Dendritic cell treated with granulocyte-macrophage colony-stimulating factor and Interleukin-4, amounts not matched to agents 40 ng/mL and 50 ng/mL, for 4 days (primary cell): ENCODE measurements at regions not wholly inside any gene's neighbourhood (a gene's known extent, or its start where the extent isn't known, plus 50 kb on each side); places are given as distances from the start of the nearest gene placed in this dataset.

ENCODE experiments used
- H3K27ac Mint-ChIP-seq: one replicate; pipeline ENCODE4 v1.8.0; 2022; ENCODE audit warnings: mild to moderate bottlenecking, mixed read lengths
- H3K27me3 Mint-ChIP-seq: one replicate; pipeline ENCODE4 v1.8.0; 2022; ENCODE audit warnings: mild to moderate bottlenecking, mixed read lengths
- H3K36me3 Mint-ChIP-seq: one replicate; pipeline ENCODE4 v1.8.0; 2022; ENCODE audit warnings: low read depth, mixed read lengths
- H3K4me1 Mint-ChIP-seq: one replicate; pipeline ENCODE4 v1.8.0; 2022; ENCODE audit warnings: low read depth, mixed read lengths
- H3K4me3 Mint-ChIP-seq: one replicate; pipeline ENCODE4 v1.8.0; 2022; ENCODE audit warnings: mild to moderate bottlenecking, moderate library complexity, mixed read lengths
- H3K9me3 Mint-ChIP-seq: one replicate; pipeline ENCODE4 v1.8.0; 2022; ENCODE audit warnings: mixed read lengths
- intact Hi-C: fragments of 100-400 bp; cut with micrococcal nuclease; formaldehyde crosslinking; loops from one replicate; pipeline ENCODE4 v1.15.0; 2022

DNA sequence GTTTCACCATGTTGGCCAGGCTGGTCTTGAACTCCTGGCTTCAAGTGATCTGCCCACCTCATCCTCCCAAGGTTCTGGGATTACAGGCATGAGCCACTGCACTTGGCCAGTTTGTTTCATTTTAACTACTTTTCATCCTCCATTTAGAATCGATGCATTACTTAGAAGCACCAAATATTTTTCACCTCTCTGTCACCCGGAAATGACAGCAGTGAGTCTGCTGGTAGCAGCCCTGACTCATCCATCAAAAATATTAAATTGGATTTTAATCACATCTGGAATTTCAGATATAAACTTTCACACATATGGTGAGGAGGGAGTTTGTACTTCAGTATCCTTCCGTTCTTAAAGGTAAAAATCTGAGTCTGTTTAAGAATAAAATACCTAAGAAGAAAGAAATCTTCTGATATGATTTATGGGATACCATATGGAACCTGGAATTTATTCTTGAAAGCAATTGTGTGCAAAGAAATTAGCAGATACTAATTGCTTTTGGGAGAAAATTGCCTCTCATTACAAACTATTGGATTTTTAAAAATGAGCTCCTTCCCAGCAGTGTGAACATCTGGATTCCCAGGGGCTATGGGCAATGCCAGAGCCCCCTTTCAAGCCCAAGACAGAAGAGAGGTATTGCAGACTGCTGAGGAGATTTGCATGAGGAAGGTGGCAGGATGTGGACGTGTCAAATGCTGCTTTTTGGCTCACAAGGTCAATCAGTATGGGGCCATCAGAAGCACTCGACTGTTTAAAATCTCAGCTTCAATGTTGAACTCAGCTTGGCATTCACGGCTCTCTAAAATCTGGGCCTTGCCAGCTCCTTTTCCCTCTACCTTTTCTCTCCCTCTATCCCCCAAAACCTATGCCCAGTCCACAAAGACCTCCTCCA is 279.5 kb upstream of the SIX2 start:
- H3K4me1 Mint-ChIP-seq = no peaks in the 10 kb centered on the region
- H3K27me3 Mint-ChIP-seq = peaks cover 15% of the 10 kb centered on the region
- no peak overlapping the region for H3K27ac Mint-ChIP-seq
- no peaks in the 10 kb centered on the region for H3K9me3 Mint-ChIP-seq
- H3K4me3 Mint-ChIP-seq = no peak overlapping the region
- no peaks in the 10 kb centered on the region for H3K36me3 Mint-ChIP-seq
- intact Hi-C loops = no loop called here

DNA sequence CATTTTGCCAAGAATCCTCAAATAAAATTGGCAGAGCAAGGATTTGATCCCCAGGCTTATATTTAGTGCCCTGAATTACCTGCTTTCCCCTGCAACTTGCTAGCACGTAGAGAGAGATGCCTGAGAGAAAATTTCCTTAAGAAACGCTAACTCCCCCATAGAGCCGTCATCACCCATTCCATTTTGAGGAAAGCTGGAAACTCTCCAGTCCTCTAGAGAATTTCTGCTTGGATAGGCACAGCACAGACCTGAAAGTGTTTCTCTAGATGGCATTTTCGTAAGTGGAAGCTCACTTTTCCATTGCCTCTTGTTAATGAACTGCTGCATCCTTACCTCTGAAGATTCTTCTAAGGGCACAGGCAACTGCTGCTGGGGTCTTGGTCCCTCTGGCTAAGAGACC is 277.8 kb upstream of the SIX2 start:
- intact Hi-C loops = no loop called here
- H3K9me3 Mint-ChIP-seq = no peaks in the 10 kb centered on the region
- H3K4me1 Mint-ChIP-seq = no peaks in the 10 kb centered on the region
- no peak overlapping the region for H3K27ac Mint-ChIP-seq
- H3K36me3 Mint-ChIP-seq = no peaks in the 10 kb centered on the region
- no peak overlapping the region for H3K4me3 Mint-ChIP-seq
- peaks cover 10% of the 10 kb centered on the region for H3K27me3 Mint-ChIP-seq

DNA sequence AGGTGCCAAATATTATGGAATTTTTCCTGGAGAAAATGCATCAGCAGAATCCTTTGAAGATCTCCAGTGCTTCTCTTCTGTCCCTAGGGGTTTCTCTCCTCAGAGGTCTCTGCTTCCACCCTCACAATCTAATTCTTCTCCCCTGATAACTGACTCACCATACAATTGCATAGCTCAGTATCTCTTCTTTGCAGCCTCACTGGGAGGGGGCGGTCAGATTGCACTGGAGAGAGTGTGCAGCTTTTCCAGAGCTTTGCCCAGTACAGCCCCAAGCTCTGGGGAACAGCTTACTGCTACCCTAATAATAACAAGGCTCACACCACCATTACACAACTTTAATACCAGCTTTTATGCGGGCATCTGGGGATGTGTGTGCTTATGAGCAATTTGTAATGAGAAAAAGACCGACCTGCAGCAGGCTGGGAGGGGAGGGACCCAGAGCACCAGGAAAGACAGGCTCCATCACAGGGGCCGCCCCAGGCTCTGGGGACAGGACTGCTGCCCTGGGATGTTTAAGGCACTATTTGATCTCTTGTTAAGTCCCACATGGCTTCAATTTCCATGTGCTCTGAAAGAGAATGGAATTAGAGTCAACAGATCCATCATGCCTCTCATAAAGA is 276.6 kb upstream of the SIX2 start:
- Mint-ChIP-seq H3K4me1 (no peaks in the 10 kb centered on the region), H3K4me3 (no peak overlapping the region), H3K9me3 (no peaks in the 10 kb centered on the region)

DNA sequence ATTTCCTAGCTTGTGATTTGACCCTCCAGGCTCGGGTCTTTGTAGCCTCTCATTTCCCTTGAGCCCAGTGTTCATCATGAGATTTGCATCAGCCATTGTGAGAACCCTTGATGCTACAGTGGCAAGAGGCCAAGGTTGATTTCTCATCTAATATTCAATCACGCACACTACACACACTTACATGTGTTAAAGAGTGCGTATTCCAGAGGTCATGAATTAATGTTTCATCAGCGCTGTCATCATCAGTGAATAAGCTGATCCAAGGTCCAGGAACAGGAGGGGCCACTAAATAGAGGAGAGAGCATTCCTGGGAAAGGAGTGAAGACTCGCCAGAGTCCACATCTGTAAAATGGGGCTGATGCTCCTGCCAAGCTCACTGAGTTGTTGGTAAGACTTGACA is 276.1 kb upstream of the SIX2 start:
- no peaks in the 10 kb centered on the region for H3K9me3 Mint-ChIP-seq
- no peak overlapping the region for H3K27ac Mint-ChIP-seq
- H3K36me3 Mint-ChIP-seq = no peaks in the 10 kb centered on the region
- H3K4me1 Mint-ChIP-seq = no peaks in the 10 kb centered on the region
- H3K4me3 Mint-ChIP-seq = no peak overlapping the region
- peaks cover 11% of the 10 kb centered on the region for H3K27me3 Mint-ChIP-seq
- intact Hi-C loops = no loop called here

More for the DNA sequence above, 276.6 kb upstream of the SIX2 start:
- H3K36me3 Mint-ChIP-seq = no peaks in the 10 kb centered on the region
- H3K27me3 Mint-ChIP-seq = peaks cover 10% of the 10 kb centered on the region
- intact Hi-C loops = no loop called here
- no peak overlapping the region for H3K27ac Mint-ChIP-seq

DNA sequence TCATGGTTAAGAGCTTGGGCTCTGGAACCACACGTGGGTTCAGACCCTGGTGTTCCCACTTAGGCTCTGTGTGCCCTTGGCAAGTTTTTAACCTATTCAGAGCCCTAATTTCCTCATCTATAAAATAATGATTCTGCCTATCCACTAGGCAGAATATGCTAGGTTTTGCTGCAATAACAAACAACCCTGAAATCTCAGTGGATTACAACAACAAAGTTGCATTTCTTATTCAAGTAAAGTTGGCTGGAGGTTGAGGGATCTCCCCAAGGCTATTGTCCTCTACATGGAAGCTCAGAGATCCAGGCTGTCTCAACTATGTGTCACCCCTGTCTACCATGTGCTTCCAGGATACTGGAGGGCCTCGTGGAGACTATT is 275.4 kb upstream of the SIX2 start:
- intact Hi-C loops = no loop called here
- H3K27me3 Mint-ChIP-seq = peaks cover 11% of the 10 kb centered on the region
- H3K9me3 Mint-ChIP-seq = no peaks in the 10 kb centered on the region
- no peak overlapping the region for H3K4me3 Mint-ChIP-seq
- no peaks in the 10 kb centered on the region for H3K4me1 Mint-ChIP-seq
- H3K36me3 Mint-ChIP-seq = no peaks in the 10 kb centered on the region
- H3K27ac Mint-ChIP-seq = no peak overlapping the region

DNA sequence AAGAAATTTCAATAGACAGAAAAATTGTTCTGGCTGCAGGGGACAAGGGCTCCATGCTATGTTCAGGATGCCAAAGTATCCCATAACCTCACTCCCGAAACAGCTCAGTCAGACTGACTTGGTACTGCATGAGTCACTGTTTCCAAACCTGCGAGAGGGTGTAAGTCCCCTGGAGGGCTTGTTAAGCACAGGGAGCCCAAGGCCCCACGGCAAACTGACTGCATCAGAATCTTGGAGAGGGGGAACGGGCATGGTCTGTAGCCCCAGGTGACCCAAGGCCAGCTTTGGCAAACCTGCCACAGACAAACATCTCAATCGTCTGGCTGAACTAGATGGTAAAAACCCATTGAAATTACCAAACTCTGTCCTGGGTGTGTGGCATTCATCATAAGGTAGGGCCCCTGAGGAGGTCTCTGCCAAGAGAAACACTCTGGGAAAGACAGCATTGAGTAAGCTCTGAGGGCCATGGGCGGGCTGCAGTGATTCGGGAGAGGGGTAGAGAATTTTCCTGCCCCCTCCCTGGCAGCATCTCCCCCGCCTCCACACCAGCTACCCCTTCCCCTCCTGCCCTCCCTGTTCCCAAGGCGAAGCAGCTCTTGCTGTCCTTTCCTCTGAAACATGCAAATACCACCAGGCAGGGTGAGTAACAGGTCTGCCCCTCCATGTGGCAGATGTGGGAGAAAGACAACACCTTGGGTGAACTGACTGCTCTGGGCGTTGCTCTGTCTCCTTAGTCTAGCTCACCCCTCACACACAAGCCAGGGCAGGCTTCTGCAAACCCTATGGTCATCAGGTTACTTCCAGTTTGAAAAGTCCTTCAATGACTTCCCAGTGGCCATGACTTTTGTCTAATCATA is 274.7 kb upstream of the SIX2 start:
- no peaks in the 10 kb centered on the region for H3K4me1 Mint-ChIP-seq
- intact Hi-C loops = no loop called here
- peaks cover 11% of the 10 kb centered on the region for H3K27me3 Mint-ChIP-seq
- no peak overlapping the region for H3K4me3 Mint-ChIP-seq
- no peaks in the 10 kb centered on the region for H3K9me3 Mint-ChIP-seq
- no peaks in the 10 kb centered on the region for H3K36me3 Mint-ChIP-seq
- H3K27ac Mint-ChIP-seq = no peak overlapping the region

DNA sequence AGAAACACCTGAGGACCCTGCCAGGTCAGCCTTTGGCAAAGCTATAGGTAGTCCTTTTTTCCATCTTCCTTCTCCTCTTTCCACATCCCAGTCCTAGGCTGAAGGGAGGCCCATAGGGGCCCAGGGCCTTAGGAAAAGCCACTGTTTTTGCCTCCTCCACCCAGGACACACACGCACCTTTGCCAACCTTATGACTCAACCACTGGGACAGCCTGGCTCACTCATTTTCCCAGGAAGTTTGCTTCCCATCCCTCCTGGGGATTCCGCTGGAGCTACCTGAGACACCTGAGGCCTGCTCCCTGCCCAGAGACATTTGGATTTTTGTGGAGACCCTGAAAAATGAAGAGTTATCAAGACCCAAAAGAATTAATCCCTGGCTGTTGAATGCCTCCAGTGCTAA is 273.4 kb upstream of the SIX2 start:
- Mint-ChIP-seq H3K27me3 (peaks cover 8% of the 10 kb centered on the region), H3K27ac (no peak overlapping the region), H3K9me3 (no peaks in the 10 kb centered on the region), H3K4me1 (no peaks in the 10 kb centered on the region), H3K36me3 (no peaks in the 10 kb centered on the region), H3K4me3 (no peak overlapping the region)
- intact Hi-C loops = no loop called here

DNA sequence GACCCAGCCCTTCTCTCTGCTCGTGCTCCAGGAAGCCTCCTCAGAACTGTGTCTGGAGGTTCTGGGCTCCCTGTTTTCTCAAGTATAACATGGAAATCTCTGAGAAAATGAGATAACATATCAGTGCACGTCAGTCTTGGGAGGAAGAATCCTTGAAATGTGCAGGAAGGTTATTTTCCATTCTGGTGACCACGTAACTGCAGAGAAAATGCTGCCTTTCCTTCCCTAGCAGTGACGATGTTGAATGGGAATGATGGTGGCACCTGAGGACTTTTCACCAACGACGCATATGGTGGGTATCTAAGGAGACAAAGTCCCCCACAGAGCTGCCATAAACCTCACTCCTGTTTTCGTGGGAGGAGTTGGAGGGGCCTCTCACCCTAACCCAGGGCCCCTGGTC is 272.1 kb upstream of the SIX2 start:
- H3K27ac Mint-ChIP-seq = no peak overlapping the region
- no peak overlapping the region for H3K4me3 Mint-ChIP-seq

DNA sequence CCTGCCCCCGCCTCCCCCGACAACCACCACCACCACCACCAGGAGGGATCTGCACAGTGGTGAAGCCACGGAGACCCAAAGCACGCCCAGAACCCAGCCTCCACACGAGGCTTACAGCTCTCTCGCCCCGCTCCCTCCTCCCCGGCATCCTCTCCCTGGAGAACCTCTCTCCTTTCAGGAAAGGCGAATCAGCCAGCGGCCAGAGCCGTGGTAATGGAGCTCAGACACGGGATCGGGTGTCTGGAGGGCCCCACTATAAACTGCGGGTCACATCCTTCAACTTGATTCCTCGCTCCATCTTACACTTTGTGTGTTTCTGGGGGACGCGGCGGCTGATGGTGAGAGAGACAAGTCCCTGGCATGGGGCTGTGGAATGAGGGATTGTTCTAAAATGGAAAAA is 271.5 kb upstream of the SIX2 start:
- intact Hi-C loops = no loop called here

More for the DNA sequence above, 272.1 kb upstream of the SIX2 start:
- Mint-ChIP-seq H3K9me3 (no peaks in the 10 kb centered on the region), H3K4me1 (no peaks in the 10 kb centered on the region), H3K27me3 (peaks cover 5% of the 10 kb centered on the region), H3K36me3 (no peaks in the 10 kb centered on the region)
- intact Hi-C loops = no loop called here

DNA sequence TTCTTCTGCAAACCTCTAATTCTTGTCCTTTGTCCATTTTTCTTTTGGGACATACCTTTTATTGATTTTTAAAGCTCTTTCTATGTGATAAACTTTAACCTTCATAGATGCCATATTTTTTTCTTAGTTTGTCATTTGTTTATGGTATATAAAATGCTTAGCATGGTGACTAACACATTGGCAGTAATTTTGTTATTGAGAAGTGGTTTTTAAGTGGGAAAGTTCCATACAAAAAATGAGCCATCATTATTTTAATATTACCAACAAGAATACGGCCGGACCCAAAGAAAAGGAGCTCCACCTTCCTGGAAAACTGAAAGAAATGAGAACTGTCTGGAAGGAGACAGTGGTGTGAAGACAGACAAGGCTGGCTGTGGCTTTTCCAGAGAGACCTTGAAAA is 270.1 kb upstream of the SIX2 start:
- intact Hi-C loops = no loop called here
- no peak overlapping the region for H3K27ac Mint-ChIP-seq
- no peaks in the 10 kb centered on the region for H3K36me3 Mint-ChIP-seq
- no peaks in the 10 kb centered on the region for H3K4me1 Mint-ChIP-seq
- no peak overlapping the region for H3K4me3 Mint-ChIP-seq
- peaks cover 1% of the 10 kb centered on the region for H3K27me3 Mint-ChIP-seq
- no peaks in the 10 kb centered on the region for H3K9me3 Mint-ChIP-seq

More for the DNA sequence above, 271.5 kb upstream of the SIX2 start:
- no peaks in the 10 kb centered on the region for H3K36me3 Mint-ChIP-seq
- H3K4me1 Mint-ChIP-seq = no peaks in the 10 kb centered on the region
- no peaks in the 10 kb centered on the region for H3K9me3 Mint-ChIP-seq
- H3K4me3 Mint-ChIP-seq = no peak overlapping the region
- H3K27ac Mint-ChIP-seq = no peak overlapping the region
- H3K27me3 Mint-ChIP-seq = peaks cover 3% of the 10 kb centered on the region

DNA sequence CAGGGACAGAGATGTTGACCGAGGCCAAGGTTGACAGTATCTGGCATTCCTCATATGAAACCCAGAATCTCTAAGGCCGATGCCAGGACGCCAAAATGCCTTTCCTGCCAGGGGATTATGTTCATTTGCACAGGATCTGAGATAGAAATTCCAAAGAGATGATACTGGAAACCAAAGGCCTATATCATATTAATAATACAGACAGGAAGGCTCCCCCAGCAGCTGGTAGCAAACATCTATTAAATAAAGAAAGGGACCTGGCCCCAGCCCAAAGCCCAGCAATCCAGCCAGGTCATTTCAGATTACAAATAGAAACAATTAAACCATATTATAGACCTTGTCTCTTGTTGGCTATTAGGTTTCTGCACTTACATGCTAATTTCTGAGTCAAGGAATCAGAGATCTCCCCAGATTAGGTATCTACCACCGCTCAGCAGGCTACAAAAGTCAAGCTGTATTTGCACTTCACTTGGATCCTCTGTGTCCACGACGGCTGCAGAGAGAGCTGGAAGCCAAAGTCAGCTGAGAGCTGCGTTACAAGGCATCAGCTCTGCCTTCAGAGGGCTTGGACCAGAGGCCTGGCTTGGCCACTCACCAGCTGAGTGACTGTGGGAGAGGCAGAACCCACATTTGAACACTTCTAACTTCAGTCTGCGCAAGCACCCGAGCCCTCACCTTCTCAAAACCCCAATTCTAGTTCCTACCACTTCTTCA is 269.3 kb upstream of the SIX2 start:
- Mint-ChIP-seq H3K27ac (no peak overlapping the region), H3K36me3 (no peaks in the 10 kb centered on the region), H3K9me3 (no peaks in the 10 kb centered on the region), H3K4me3 (no peak overlapping the region), H3K27me3 (peaks cover 1% of the 10 kb centered on the region), H3K4me1 (no peaks in the 10 kb centered on the region)
- intact Hi-C loops = no loop called here

DNA sequence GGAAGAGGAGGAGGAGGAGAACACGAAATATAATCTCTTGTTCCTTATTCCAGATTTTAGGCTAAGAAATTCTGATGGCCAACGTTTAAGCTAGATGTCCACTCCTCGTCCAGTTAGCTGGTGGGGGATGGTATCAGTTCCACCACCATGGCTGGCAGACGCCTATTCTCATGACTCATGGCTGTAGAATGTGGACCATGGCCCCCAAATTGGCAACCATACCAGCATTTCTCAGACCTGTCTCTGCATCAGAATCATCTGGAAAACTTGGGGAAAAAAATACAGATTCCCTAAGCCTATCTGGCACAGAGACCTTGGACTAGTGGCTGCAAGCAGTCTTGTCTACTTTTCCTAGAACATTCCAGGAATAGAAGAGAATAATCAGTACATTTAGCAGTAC is 267.7 kb upstream of the SIX2 start:
- intact Hi-C loops = no loop called here
- Mint-ChIP-seq H3K4me3 (no peak overlapping the region), H3K27ac (no peak overlapping the region), H3K36me3 (no peaks in the 10 kb centered on the region), H3K27me3 (peaks cover 3% of the 10 kb centered on the region), H3K4me1 (no peaks in the 10 kb centered on the region), H3K9me3 (no peaks in the 10 kb centered on the region)

DNA sequence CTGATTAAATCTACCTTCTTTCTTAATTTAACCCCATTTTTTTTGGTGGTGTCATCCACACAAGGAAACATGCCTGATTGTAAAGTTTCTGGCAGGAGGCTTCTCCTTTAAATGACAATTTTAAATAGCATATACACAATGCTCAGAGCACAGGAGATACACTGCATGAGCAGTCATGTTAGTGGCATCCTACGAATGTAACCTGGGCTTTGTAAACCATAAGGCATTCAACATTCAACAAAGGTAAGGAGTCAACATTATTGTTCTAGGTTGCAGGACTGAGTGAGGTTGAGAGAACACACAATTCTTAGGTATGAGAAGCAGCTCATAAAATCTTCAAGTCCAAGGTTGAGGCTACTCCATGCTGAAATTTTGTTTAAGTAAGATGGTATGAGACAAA is 266.6 kb upstream of the SIX2 start:
- intact Hi-C loops = no loop called here
- Mint-ChIP-seq H3K4me3 (no peak overlapping the region), H3K27me3 (peaks cover 5% of the 10 kb centered on the region), H3K27ac (no peak overlapping the region), H3K36me3 (no peaks in the 10 kb centered on the region), H3K9me3 (no peaks in the 10 kb centered on the region), H3K4me1 (no peaks in the 10 kb centered on the region)
